Neural progenitor cell (in vitro differentiated cells): ENCODE measurements at regions not wholly inside any gene's neighbourhood (a gene's known extent, or its start where the extent isn't known, plus 50 kb on each side); places are given as distances from the start of the nearest gene placed in this dataset.

Experiments
- DNase-seq: peaks from one replicate; pipeline ENCODE4 v3.0.0-alpha.2; 2016; ENCODE audit warnings: low spot score
- H2AFZ ChIP-seq: fragments of 200-600 bp; sonication (generic); replicated peaks from 2 replicates; pipeline ENCODE4 v1.6.1; 2016; ENCODE audit warnings: antibody characterized with exemption
- H3F3A ChIP-seq: fragments of 200-600 bp; sonication (generic); 2 replicates; pipeline ENCODE4 v1.6.1; 2016; ENCODE audit warnings: antibody characterized with exemption, low read depth
- H3K27ac ChIP-seq: fragments of 200-600 bp; sonication (generic); 2 replicates; pipeline ENCODE4 v1.5.1; 2016; ENCODE audit warnings: mild to moderate bottlenecking
- H3K27me3 ChIP-seq: fragments of 200-600 bp; sonication (generic); 2 replicates; pipeline ENCODE4 v1.6.1; 2016; ENCODE audit warnings: mild to moderate bottlenecking, moderate library complexity
- H3K36me3 ChIP-seq: fragments of 200-600 bp; sonication (generic); 2 replicates; pipeline ENCODE4 v1.5.1; 2016
- H3K4me1 ChIP-seq: fragments of 200-600 bp; sonication (generic); 2 replicates; pipeline ENCODE4 v1.6.1; 2016; ENCODE audit warnings: mixed run types
- H3K4me2 ChIP-seq: fragments of 200-600 bp; sonication (generic); 2 replicates; pipeline ENCODE4 v1.6.1; 2016
- H3K4me3 ChIP-seq: fragments of 200-600 bp; sonication (generic); 2 replicates; pipeline ENCODE4 v1.5.1; 2016
- H3K79me2 ChIP-seq: fragments of 200-600 bp; sonication (generic); 2 replicates; pipeline ENCODE4 v1.6.1; 2016; ENCODE audit warnings: low read depth
- H3K9ac ChIP-seq: fragments of 200-600 bp; sonication (generic); 2 replicates; pipeline ENCODE4 v1.6.1; 2016
- H3K9me3 ChIP-seq: fragments of 200-600 bp; sonication (generic); 2 replicates; pipeline ENCODE4 v1.5.1; 2016; ENCODE audit warnings: low read depth
- H4K20me1 ChIP-seq: fragments of 200-600 bp; sonication (generic); 2 replicates; pipeline ENCODE4 v1.6.1; 2016; ENCODE audit warnings: low read depth
- H3K27ac Mint-ChIP-seq: 3 replicates; pipeline ENCODE4 v1.8.0; 2021; ENCODE audit warnings: mixed read lengths
- H3K27me3 Mint-ChIP-seq: 2 replicates; pipeline ENCODE4 v1.8.0; 2022; ENCODE audit warnings: low read depth, mild to moderate bottlenecking, inconsistent platforms, moderate library complexity, mixed read lengths; ENCODE audit not compliant: insufficient read depth
- H3K36me3 Mint-ChIP-seq: 3 replicates; pipeline ENCODE4 v1.8.0; 2021; ENCODE audit warnings: mixed read lengths
- H3K4me1 Mint-ChIP-seq: 3 replicates; pipeline ENCODE4 v1.8.0; 2021; ENCODE audit warnings: mixed read lengths
- H3K4me3 Mint-ChIP-seq: 3 replicates; pipeline ENCODE4 v1.8.0; 2021; ENCODE audit warnings: mild to moderate bottlenecking, moderate library complexity, mixed read lengths
- H3K9me3 Mint-ChIP-seq: 3 replicates; pipeline ENCODE4 v1.8.0; 2020; ENCODE audit warnings: mixed read lengths
- CTCF ChIP-seq: fragments of 200-600 bp; sonication (generic); IDR thresholded peaks from 2 replicates; pipeline ENCODE4 v1.5.1; 2017; ENCODE audit warnings: antibody characterized with exemption, mild to moderate bottlenecking
- EZH2 ChIP-seq: fragments of 200-600 bp; sonication (generic); IDR thresholded peaks from 2 replicates; pipeline ENCODE4 v1.6.1; 2017; ENCODE audit warnings: antibody characterized with exemption, mild to moderate bottlenecking, moderate library complexity
- EZH2phosphoT487 ChIP-seq: fragments of 200-600 bp; sonication (generic); IDR thresholded peaks from 2 replicates; pipeline ENCODE4 v1.6.1; 2017; ENCODE audit warnings: antibody characterized with exemption

- H3K4me3 Mint-ChIP-seq = no peak overlapping the region
- no peak overlapping the region for H3K4me2 ChIP-seq
- no peaks in the 10 kb centered on the region for H3K27me3 ChIP-seq
- no peak overlapping the region for H3K27ac Mint-ChIP-seq
- no peaks in the 10 kb centered on the region for H3K36me3 Mint-ChIP-seq
- no peak overlapping the region for H3K9ac ChIP-seq
- H3F3A ChIP-seq = peaks cover 23% of the 10 kb centered on the region
- H3K27ac ChIP-seq = no peak overlapping the region
- H3K79me2 ChIP-seq = no peaks in the 10 kb centered on the region
- H4K20me1 ChIP-seq = peaks cover 3% of the 10 kb centered on the region
- no peak for DNase-seq
- H3K36me3 ChIP-seq = no peaks in the 10 kb centered on the region
- peaks cover 8% of the 10 kb centered on the region for H3K27me3 Mint-ChIP-seq
- peaks cover 20% of the 10 kb centered on the region for H3K4me1 ChIP-seq
- H3K4me1 Mint-ChIP-seq = peaks cover 9% of the 10 kb centered on the region
- TF ChIP-seq EZH2phosphoT487 = no peak
- TF ChIP-seq EZH2 = no peak
- no peak for TF ChIP-seq CTCF
- H3K9me3 ChIP-seq = peaks cover 12% of the 10 kb centered on the region
- H2AFZ ChIP-seq = no peak overlapping the region
- H3K4me3 ChIP-seq = no peak overlapping the region
- peaks cover 40% of the 10 kb centered on the region for H3K9me3 Mint-ChIP-seq
Measured at GRCh38 chr12:113630625-113631024, 159.0 kb upstream of the LHX5 start.

GRCh38 chr12:113625499-113625898, 153.8 kb upstream of the LHX5 start:
- no peak for DNase-seq
- Histone ChIP-seq H3K4me2 (no peak overlapping the region), H3K4me1 (peaks cover 15% of the 10 kb centered on the region), H4K20me1 (no peaks in the 10 kb centered on the region), H3K9ac (no peak overlapping the region), H3K36me3 (no peaks in the 10 kb centered on the region), H2AFZ (no peak overlapping the region), H3K79me2 (no peaks in the 10 kb centered on the region), H3K27ac (no peak overlapping the region), H3K9me3 (peaks cover 14% of the 10 kb centered on the region), H3F3A (no peaks in the 10 kb centered on the region), H3K27me3 (no peaks in the 10 kb centered on the region), H3K4me3 (no peak overlapping the region)
- peaks cover 15% of the 10 kb centered on the region for H3K4me1 Mint-ChIP-seq
- H3K27ac Mint-ChIP-seq = no peak overlapping the region
- peaks cover 36% of the 10 kb centered on the region for H3K9me3 Mint-ChIP-seq
- H3K4me3 Mint-ChIP-seq = no peak overlapping the region
- TF ChIP-seq EZH2 = no peak
- no peak for TF ChIP-seq CTCF
- TF ChIP-seq EZH2phosphoT487 = no peak
- H3K27me3 Mint-ChIP-seq = peaks cover 13% of the 10 kb centered on the region
- H3K36me3 Mint-ChIP-seq = no peaks in the 10 kb centered on the region

- Mint-ChIP-seq H3K4me1 (peaks cover 27% of the 10 kb centered on the region), H3K4me3 (no peak overlapping the region), H3K36me3 (no peaks in the 10 kb centered on the region), H3K27ac (peak overlapping the region; percentile 20), H3K9me3 (peaks cover 14% of the 10 kb centered on the region), H3K27me3 (peaks cover 13% of the 10 kb centered on the region)
- DNase-seq = no peak
- Histone ChIP-seq H3K4me2 (no peak overlapping the region), H3K9ac (no peak overlapping the region), H3K79me2 (no peaks in the 10 kb centered on the region), H3K4me3 (no peak overlapping the region), H4K20me1 (no peaks in the 10 kb centered on the region), H3K4me1 (peaks cover 25% of the 10 kb centered on the region), H3F3A (peaks cover 9% of the 10 kb centered on the region), H3K9me3 (peaks cover 11% of the 10 kb centered on the region), H3K27ac (no peak overlapping the region), H3K27me3 (no peaks in the 10 kb centered on the region), H2AFZ (peak overlapping the region; percentile 84), H3K36me3 (no peaks in the 10 kb centered on the region)
- TF ChIP-seq CTCF (no peak), EZH2phosphoT487 (no peak), EZH2 (no peak)
Measured at GRCh38 chr12:113622410-113622809, 150.7 kb upstream of the LHX5 start.
